ENCODE measurements at regions not wholly inside any gene's neighbourhood (a gene's known extent, or its start where the extent isn't known, plus 50 kb on each side); places are given as distances from the start of the nearest gene placed in this dataset.

- H3K79me2 ChIP-seq (ENCODE audit: insufficient read depth, low read length), result no peaks in the 10 kb centered on the region
- TF ChIP-seq CEBPB (IDR thresholded peaks at IDR 0.05; ENCODE audit: low read depth), result no peak
- TF ChIP-seq EZH2phosphoT487 (IDR thresholded peaks at IDR 0.05; ENCODE audit: borderline replicate concordance), result no peak
- no peak for TF ChIP-seq REST (IDR thresholded peaks at IDR 0.05; ENCODE audit: low read depth)
- TF ChIP-seq RAD21 (IDR thresholded peaks at IDR 0.05; ENCODE audit: low read depth), result no peak
- TF ChIP-seq EZH2 (IDR thresholded peaks at IDR 0.05), result no peak
- TF ChIP-seq ATF3 (IDR thresholded peaks at IDR 0.05), result no peak
- no peak for TF ChIP-seq FOSL1 (IDR thresholded peaks at IDR 0.05; ENCODE audit: low read depth)
- no peak for TF ChIP-seq JUND (IDR thresholded peaks at IDR 0.05)
- TF ChIP-seq YY1 (IDR thresholded peaks at IDR 0.05; ENCODE audit: extremely low read depth, insufficient replicate concordance, low read depth, low read length), result no peak
- no peak for TF ChIP-seq ELF1 (IDR thresholded peaks at IDR 0.05; ENCODE audit: borderline replicate concordance, low read depth)
- no peak for TF ChIP-seq ZNF274 (IDR thresholded peaks at IDR 0.05; ENCODE audit: low read depth, low read length)
- no peak for TF ChIP-seq SIN3A (IDR thresholded peaks at IDR 0.05; ENCODE audit: low read depth)
- no peak for TF ChIP-seq POLR2AphosphoS5 (IDR thresholded peaks at IDR 0.05; ENCODE audit: low read depth, low read length)
- no peaks in the 10 kb centered on the region; the same call in 1 of the 2 replicates for H4K20me1 ChIP-seq (ENCODE audit: insufficient read depth)
- intact Hi-C loops (cut with micrococcal nuclease), result no loop called here
- DNase-seq (ENCODE audit: low read depth, low spot score), result no peak
- BruUV-seq (replicated peaks), result no TSS peak
- H3K4me1 ChIP-seq (ENCODE audit: control insufficient read depth in 1 of 2, insufficient read depth in 2 of 2, low read length in 2 of 2), result no peaks in the 10 kb centered on the region
- ATAC-seq, result no peak
- no peak overlapping the region for H3K4me3 ChIP-seq (replicated peaks in 1 of 2; ENCODE audit: low read depth in 1 of 2, low read length in 2 of 2)
- ChIA-PET POLR2A (no interaction called here), CTCF (no interaction called here), RAD21 (ENCODE audit: low non-redundant PET in 1 of 2, low total read pairs in 2 of 2, uncharacterized antibody in 2 of 2, unreplicated experiment in 2 of 2) (no interaction called here)
- H3K27me3 ChIP-seq (ENCODE audit: insufficient read depth, low read length), result no peaks in the 10 kb centered on the region
- no peak overlapping the region for H3K4me2 ChIP-seq (ENCODE audit: low read length)
- no peak overlapping the region for H2AFZ ChIP-seq (ENCODE audit: low read depth, low read length, poor library complexity, severe bottlenecking)
- no peaks in the 10 kb centered on the region for H3K36me3 ChIP-seq (ENCODE audit: control insufficient read depth in 1 of 2, insufficient read depth in 2 of 2, low read length in 2 of 2)
- no peak overlapping the region for H3K27ac ChIP-seq (ENCODE audit: low read depth, low read length)
- H3K9ac ChIP-seq (ENCODE audit: low read length), result no peak overlapping the region
- no peaks in the 10 kb centered on the region for H3K9me3 ChIP-seq (ENCODE audit: control insufficient read depth in 1 of 2, insufficient read depth in 1 of 2, low read depth in 1 of 2, low read length in 2 of 2)
- no peaks in the 10 kb centered on the region for H3K9me2 ChIP-seq (ENCODE audit: insufficient read depth)
Observed at GRCh38 chr9:104286799-104287198, 192.7 kb downstream of the SMC2 start.

All from HCT116 (cell line).